ENCODE measurements at regions not wholly inside any gene's neighbourhood (a gene's known extent, or its start where the extent isn't known, plus 50 kb on each side); places are given as distances from the start of the nearest gene placed in this dataset.
"Not testable (repeated sequence)": the region's sequence is repeated elsewhere in the genome, so short reads cannot be mapped to it uniquely, and the experiment has no call there.

DNA sequence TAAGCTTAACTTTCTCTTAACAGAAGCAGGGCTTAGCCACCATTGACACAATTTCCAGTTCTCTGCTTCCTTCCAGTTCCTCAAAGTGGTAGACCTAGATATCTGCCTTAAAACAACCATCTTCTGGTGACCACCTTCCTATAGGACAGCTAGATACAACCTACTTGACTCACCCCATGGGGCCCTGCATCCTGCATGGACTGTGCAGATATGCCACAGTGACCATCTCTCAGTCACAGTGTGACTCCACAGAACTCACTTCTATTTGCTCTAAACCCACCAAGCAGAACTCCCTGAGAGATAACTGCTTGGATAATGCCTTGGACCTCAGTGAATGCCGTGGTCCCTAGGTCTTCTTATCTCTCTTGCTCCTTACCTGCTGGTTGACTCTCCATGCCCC lies 621.6 kb downstream of the IQCM start:
- Histone ChIP-seq H3K36me3 (no peaks in the 10 kb centered on the region), H3K27ac (no peak overlapping the region), H3K27me3 (no peaks in the 10 kb centered on the region), H3K9me3 (no peaks in the 10 kb centered on the region), H3K4me1 (no peaks in the 10 kb centered on the region), H3K4me3 (no peak overlapping the region)
- TF ChIP-seq POLR2A (IDR thresholded peaks at IDR 0.05) (no peak), EP300 (IDR thresholded peaks at IDR 0.05) (no peak), POLR2AphosphoS5 (IDR thresholded peaks at IDR 0.05) (no peak)
- TF ChIP-seq, protein P1, sequence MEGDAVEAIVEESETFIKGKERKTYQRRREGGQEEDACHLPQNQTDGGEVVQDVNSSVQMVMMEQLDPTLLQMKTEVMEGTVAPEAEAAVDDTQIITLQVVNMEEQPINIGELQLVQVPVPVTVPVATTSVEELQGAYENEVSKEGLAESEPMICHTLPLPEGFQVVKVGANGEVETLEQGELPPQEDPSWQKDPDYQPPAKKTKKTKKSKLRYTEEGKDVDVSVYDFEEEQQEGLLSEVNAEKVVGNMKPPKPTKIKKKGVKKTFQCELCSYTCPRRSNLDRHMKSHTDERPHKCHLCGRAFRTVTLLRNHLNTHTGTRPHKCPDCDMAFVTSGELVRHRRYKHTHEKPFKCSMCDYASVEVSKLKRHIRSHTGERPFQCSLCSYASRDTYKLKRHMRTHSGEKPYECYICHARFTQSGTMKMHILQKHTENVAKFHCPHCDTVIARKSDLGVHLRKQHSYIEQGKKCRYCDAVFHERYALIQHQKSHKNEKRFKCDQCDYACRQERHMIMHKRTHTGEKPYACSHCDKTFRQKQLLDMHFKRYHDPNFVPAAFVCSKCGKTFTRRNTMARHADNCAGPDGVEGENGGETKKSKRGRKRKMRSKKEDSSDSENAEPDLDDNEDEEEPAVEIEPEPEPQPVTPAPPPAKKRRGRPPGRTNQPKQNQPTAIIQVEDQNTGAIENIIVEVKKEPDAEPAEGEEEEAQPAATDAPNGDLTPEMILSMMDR (IDR thresholded peaks at IDR 0.05) = no peak
- 88% methylated on average over 1 of the region's 1 CpG for WGBS
- no peak for DNase-seq (ENCODE audit: low spot score in 2 of 2)

DNA sequence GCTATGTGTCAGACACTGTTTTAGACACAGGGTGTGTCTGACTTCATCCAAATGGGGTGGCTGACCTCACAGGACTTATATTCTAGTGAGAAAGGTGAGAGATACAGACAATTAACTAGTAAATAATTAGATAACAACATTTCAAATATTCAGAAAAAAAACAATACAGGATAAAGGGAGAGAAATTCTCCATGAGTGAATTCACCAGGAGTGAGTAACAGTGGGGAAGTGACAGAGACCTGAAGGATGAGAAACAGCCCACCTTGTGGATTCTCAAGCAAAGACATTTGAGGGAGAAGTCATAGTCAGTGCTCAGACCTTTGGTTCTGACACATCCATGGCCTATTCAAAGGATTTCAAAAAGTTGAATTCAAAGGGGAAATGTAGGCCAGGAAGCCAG lies 627.9 kb downstream of the IQCM start:
- no peak for DNase-seq (ENCODE audit: low spot score in 2 of 2)
- no peak overlapping the region for H3K27ac ChIP-seq
- no peaks in the 10 kb centered on the region for H3K36me3 ChIP-seq
- no peak overlapping the region for H3K4me3 ChIP-seq
- no peaks in the 10 kb centered on the region for H3K9me3 ChIP-seq
- H3K27me3 ChIP-seq = no peaks in the 10 kb centered on the region
- H3K4me1 ChIP-seq = no peaks in the 10 kb centered on the region
- TF ChIP-seq POLR2AphosphoS5 (IDR thresholded peaks at IDR 0.05) = no peak
- TF ChIP-seq POLR2A (IDR thresholded peaks at IDR 0.05) = no peak
- TF ChIP-seq, protein P1 (IDR thresholded peaks at IDR 0.05) = no peak
- TF ChIP-seq EP300 (IDR thresholded peaks at IDR 0.05) = no peak

DNA sequence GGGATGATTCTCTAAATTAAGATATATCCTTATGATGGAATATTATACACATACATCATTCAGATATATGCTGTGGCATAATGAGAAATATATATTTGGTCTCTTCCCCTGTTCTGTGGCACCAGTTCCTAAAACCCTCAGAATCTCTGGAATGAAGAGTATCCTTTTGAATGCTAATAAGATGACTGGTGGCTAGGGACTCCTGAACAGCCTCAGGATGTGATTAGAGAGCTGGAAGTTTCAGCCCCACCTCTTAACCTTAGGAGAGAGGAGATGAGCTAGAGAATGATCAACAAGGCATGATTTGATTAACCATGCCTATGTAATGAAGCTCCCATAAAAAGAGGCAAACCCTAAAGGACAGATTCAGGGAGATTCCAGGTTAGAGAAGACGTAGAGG lies 632.0 kb downstream of the IQCM start:
- 86% methylated on average over 1 of the region's 1 CpG for WGBS
- H3K9me3 ChIP-seq = no peaks in the 10 kb centered on the region
- no peak for DNase-seq (ENCODE audit: low spot score in 2 of 2)
- H3K4me1 ChIP-seq = no peaks in the 10 kb centered on the region
- H3K27ac ChIP-seq = no peak overlapping the region
- H3K4me3 ChIP-seq = no peak overlapping the region
- H3K36me3 ChIP-seq = no peaks in the 10 kb centered on the region
- H3K27me3 ChIP-seq = no peaks in the 10 kb centered on the region
- no peak for TF ChIP-seq EP300 (IDR thresholded peaks at IDR 0.05)
- no peak for TF ChIP-seq POLR2AphosphoS5 (IDR thresholded peaks at IDR 0.05)
- TF ChIP-seq POLR2A (IDR thresholded peaks at IDR 0.05) = no peak
- TF ChIP-seq, protein P1 (IDR thresholded peaks at IDR 0.05) = no peak

DNA sequence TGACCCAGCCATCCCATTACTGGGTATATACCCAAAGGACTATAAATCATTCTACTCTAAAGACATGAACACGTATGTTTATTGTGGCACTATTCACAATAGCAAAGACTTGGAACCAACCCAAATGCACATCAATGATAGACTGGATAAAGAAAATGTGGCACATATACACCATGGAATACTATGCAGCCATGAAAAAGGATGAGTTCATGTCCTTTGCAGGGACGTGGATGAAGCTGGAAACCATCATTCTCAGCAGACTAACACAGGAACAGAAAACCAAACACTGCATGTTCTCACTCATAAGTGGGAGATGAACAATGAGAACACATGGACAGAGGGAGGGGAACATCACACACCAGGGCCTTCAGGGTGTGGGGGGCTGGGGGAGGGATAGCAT lies 634.2 kb downstream of the IQCM start:
- H3K27me3 ChIP-seq; H3K4me3 ChIP-seq; H3K36me3 ChIP-seq; H3K9me3 ChIP-seq; H3K27ac ChIP-seq; H3K4me1 ChIP-seq; DNase-seq (ENCODE audit: low spot score in 2 of 2): not testable (repeated sequence)
- 77% methylated on average over 2 of the region's 2 CpGs for WGBS

DNA sequence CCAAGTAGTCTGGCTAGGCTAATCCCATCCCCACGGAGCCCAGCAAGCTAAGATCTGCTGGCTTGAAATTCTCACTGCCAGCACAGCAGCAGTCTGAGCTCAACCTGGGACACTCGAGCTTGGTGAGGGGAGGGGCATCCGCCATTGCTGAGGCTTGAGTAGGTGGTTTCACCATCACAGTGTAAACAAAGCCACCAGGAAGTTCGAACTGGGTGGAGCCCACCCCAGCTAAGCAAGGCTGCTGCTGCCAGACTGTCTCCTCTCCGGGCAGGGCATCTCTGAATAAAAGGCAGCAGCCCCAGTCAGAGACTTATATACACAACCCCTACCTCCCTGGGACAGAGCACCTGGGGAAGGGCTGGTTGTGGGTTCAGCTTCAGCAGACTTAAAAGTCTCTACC lies 639.6 kb downstream of the IQCM start:
- Histone ChIP-seq H3K4me3 (no peak overlapping the region), H3K27ac (no peak overlapping the region), H3K4me1 (no peaks in the 10 kb centered on the region), H3K36me3 (no peaks in the 10 kb centered on the region), H3K9me3 (no peaks in the 10 kb centered on the region), H3K27me3 (no peaks in the 10 kb centered on the region)
- DNase-seq (ENCODE audit: low spot score in 2 of 2) = no peak
- no CpG with 5 or more reads among the region's 5 CpGs for WGBS
- TF ChIP-seq POLR2A (IDR thresholded peaks at IDR 0.05) = no peak
- no peak for TF ChIP-seq EP300 (IDR thresholded peaks at IDR 0.05)
- no peak for TF ChIP-seq POLR2AphosphoS5 (IDR thresholded peaks at IDR 0.05)
- TF ChIP-seq, protein P1 (IDR thresholded peaks at IDR 0.05) = no peak

DNA sequence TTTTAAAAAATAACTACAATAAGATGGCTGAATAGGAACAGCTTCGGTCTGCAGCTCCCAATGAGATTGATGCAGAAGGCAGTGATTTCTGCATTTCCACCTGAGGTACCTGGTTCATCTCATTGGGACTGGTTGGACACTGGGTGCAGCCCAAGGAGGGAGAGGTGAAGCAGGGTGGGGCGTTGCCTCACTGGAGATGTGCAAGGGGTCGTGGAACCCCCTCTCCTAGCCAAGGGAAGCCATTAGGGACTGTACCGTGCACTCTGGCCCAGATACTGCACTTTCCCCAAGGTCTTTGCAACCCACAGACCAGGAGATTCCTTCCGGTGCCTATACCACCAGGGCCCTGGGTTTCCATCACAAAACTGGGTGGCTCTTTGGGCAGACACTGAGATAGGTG lies 640.1 kb downstream of the IQCM start:
- DNase-seq (ENCODE audit: low spot score in 2 of 2) = no peak
- TF ChIP-seq, protein P1 (IDR thresholded peaks at IDR 0.05) = no peak
- no peak for TF ChIP-seq EP300 (IDR thresholded peaks at IDR 0.05)
- no peak for TF ChIP-seq POLR2AphosphoS5 (IDR thresholded peaks at IDR 0.05)
- TF ChIP-seq POLR2A (IDR thresholded peaks at IDR 0.05) = no peak
- WGBS = 76% methylated on average over 5 of the region's 5 CpGs
- Histone ChIP-seq H3K27ac (no peak overlapping the region), H3K4me1 (no peaks in the 10 kb centered on the region), H3K36me3 (no peaks in the 10 kb centered on the region), H3K9me3 (no peaks in the 10 kb centered on the region), H3K27me3 (no peaks in the 10 kb centered on the region), H3K4me3 (no peak overlapping the region)
